Endothelial cell of umbilical vein (primary cell): ENCODE measurements at regions not wholly inside any gene's neighbourhood (a gene's known extent, or its start where the extent isn't known, plus 50 kb on each side); places are given as distances from the start of the nearest gene placed in this dataset.

ENCODE experiments used
- BruUV-seq: library from RNA; stranded (reverse); fragments of 400-500 nt; replicated peaks from 2 replicates; lab custom pipeline; 2021; lab: Mats Ljungman, UMichigan
- CTCF ChIA-PET: fragments of 300-600, 350-600 bp; sonication (Branson Sonifier 250); formaldehyde crosslinking; loops from one replicate; lab custom pipeline; 2021; ENCODE audit warnings: antibody characterized with exemption, inconsistent platforms; lab: Charles Lee
- POLR2A ChIA-PET: fragments of 300-600, 350-600 bp; sonication (Branson Sonifier 250); formaldehyde crosslinking; loops from one replicate; lab custom pipeline; 2021; ENCODE audit warnings: antibody characterized with exemption, inconsistent platforms; lab: Charles Lee
- DNase-seq: peaks from one replicate; pipeline ENCODE4 v3.0.0-alpha.2; 2011; ENCODE audit warnings: low read depth, low spot score
- FAIRE-seq: peaks from 2 replicates; lab custom pipeline; 2011; peaks lifted over from hg19 to GRCh38; lab: Jason Lieb, UNC
- H2AFZ ChIP-seq: 2 replicates; pipeline ENCODE4 v1.6.0; 2012; ENCODE audit warnings: low read depth, low read length, control low read depth, inconsistent platforms
- H3K27ac ChIP-seq: 2 replicates; pipeline ENCODE4 v1.5.1; 2011; ENCODE audit warnings: low read depth, mild to moderate bottlenecking, control low read depth, low read length, moderate library complexity; ENCODE audit not compliant: insufficient read depth
- H3K27me3 ChIP-seq, 2 experiments: 2 replicates each; pipeline versions ENCODE4 v1.6.0 to v1.6.1; 2011; ENCODE audit warnings: low read length in 2 of 2, mixed read lengths in 1 of 2; ENCODE audit not compliant: control insufficient read depth in 2 of 2, insufficient read depth in 2 of 2
- H3K36me3 ChIP-seq, 2 experiments: 2 replicates in 1 of 2; 3 replicates in 1 of 2; pipeline ENCODE4 v1.5.1; 2011; ENCODE audit warnings: low read length in 2 of 2, mild to moderate bottlenecking in 1 of 2, moderate library complexity in 1 of 2; ENCODE audit not compliant: control insufficient read depth in 2 of 2, insufficient read depth in 2 of 2; ENCODE audit errors: extremely low read depth in 1 of 2
- H3K4me1 ChIP-seq: 3 replicates; pipeline ENCODE4 v1.5.1; 2011; ENCODE audit warnings: mild to moderate bottlenecking, low read length; ENCODE audit not compliant: control insufficient read depth, insufficient read depth; ENCODE audit errors: extremely low read depth
- H3K4me2 ChIP-seq: 2 replicates; pipeline ENCODE4 v1.6.1; 2011; ENCODE audit warnings: low read length, control low read depth, mixed read lengths; ENCODE audit not compliant: insufficient read depth
- H3K4me3 ChIP-seq, 3 experiments: fragments of 200-600 bp in 1 of 3; sonication (generic), shearing (Covaris generic) in 1 of 3; replicated peaks in 1 of 3; 2 replicates each; pipeline ENCODE4 v1.5.1; 2011 to 2016; ENCODE audit warnings: control low read depth in 3 of 3, low read length in 3 of 3, mild to moderate bottlenecking in 2 of 3, inconsistent platforms in 1 of 3, low read depth in 1 of 3, moderate library complexity in 1 of 3; ENCODE audit not compliant: insufficient read depth in 1 of 3
- H3K79me2 ChIP-seq: 2 replicates; pipeline ENCODE4 v1.6.0; 2012; ENCODE audit warnings: low read length, inconsistent platforms; ENCODE audit not compliant: control insufficient read depth, insufficient read depth
- H3K9ac ChIP-seq: replicated peaks from 2 replicates; pipeline ENCODE3; 2011; ENCODE audit warnings: low read length, control low read depth; ENCODE audit not compliant: insufficient read depth; ENCODE audit errors: extremely low read depth
- H3K9me1 ChIP-seq: replicated peaks from 3 replicates; pipeline ENCODE4 v1.6.0; 2011; ENCODE audit warnings: mild to moderate bottlenecking, low read length; ENCODE audit not compliant: control insufficient read depth, insufficient read depth; ENCODE audit errors: extremely low read depth
- H3K9me3 ChIP-seq: replicated peaks from 2 replicates; pipeline ENCODE4 v1.5.1; 2012; ENCODE audit warnings: low read length, inconsistent platforms; ENCODE audit not compliant: control insufficient read depth, insufficient read depth
- H4K20me1 ChIP-seq: replicated peaks from 2 replicates; pipeline ENCODE3; 2011; ENCODE audit warnings: mild to moderate bottlenecking, low read length; ENCODE audit not compliant: control insufficient read depth, insufficient read depth; ENCODE audit errors: extremely low read depth
- EZH2 ChIP-seq: IDR thresholded peaks from 2 replicates; pipeline ENCODE4 v1.6.1; 2012; ENCODE audit warnings: borderline replicate concordance, low read depth, mild to moderate bottlenecking, moderate library complexity, low read length, inconsistent platforms; ENCODE audit not compliant: severe bottlenecking
- FOS ChIP-seq: IDR thresholded peaks from 2 replicates; pipeline ENCODE4 v1.6.1; 2011; ENCODE audit warnings: mild to moderate bottlenecking, low read length, moderate library complexity, borderline replicate concordance; ENCODE audit not compliant: insufficient read depth
- GATA2 ChIP-seq: IDR thresholded peaks from 2 replicates; pipeline ENCODE4 v1.7.0; 2011; ENCODE audit warnings: low read depth, mild to moderate bottlenecking, moderate library complexity, mixed read lengths, low read length; ENCODE audit not compliant: insufficient read length, insufficient read depth
- JUN ChIP-seq: IDR thresholded peaks from 2 replicates; pipeline ENCODE4 v1.6.1; 2011; ENCODE audit warnings: borderline replicate concordance, low read depth; ENCODE audit not compliant: insufficient read length, insufficient read depth
- MAX ChIP-seq: IDR thresholded peaks from 2 replicates; pipeline ENCODE4 v1.6.1; 2011; ENCODE audit not compliant: insufficient read depth, insufficient read length
- MYC ChIP-seq: IDR thresholded peaks from one replicate; pipeline ENCODE4 v1.6.1; 2011; ENCODE audit warnings: mild to moderate bottlenecking, low read depth, low read length
- POLR2A ChIP-seq: IDR thresholded peaks from 2 replicates; pipeline ENCODE4 v1.6.1; 2012; ENCODE audit warnings: low read depth, mild to moderate bottlenecking, control low read depth, low read length
- POLR2AphosphoS5 ChIP-seq: IDR thresholded peaks from 2 replicates; pipeline ENCODE4 v1.6.1; 2012; ENCODE audit warnings: low read depth, mild to moderate bottlenecking, control low read depth, low read length, moderate library complexity; ENCODE audit not compliant: insufficient read depth
- dilution Hi-C: fragments of 300-500 bp; cut with MboI; formaldehyde crosslinking; loops from one replicate; pipeline ENCODE4 v1.15.0; 2019; ENCODE audit warnings: low sequenced_read_pairs; ENCODE audit not compliant: extremely low pct_ligation_motif_present
- intact Hi-C: fragments of 100-400 bp; cut with micrococcal nuclease; formaldehyde crosslinking; loops from one replicate; pipeline ENCODE4 v1.10.0; 2022
- TF ChIP-seq, protein P1 (sequence below), 2 donors: IDR thresholded peaks; 1 replicate in 1 of 2; 2 replicates in 1 of 2; pipeline ENCODE4 v1.5.1; 2011; ENCODE audit warnings: low read length in 2 of 2, mild to moderate bottlenecking in 2 of 2, moderate library complexity in 2 of 2, control low read depth in 1 of 2, inconsistent platforms in 1 of 2, low read depth in 1 of 2; ENCODE audit not compliant: insufficient read depth in 1 of 2; ENCODE audit errors: extremely low read depth in 1 of 2

- FAIRE-seq, result peak; percentile 85
- peaks cover 65% of the 10 kb centered on the region for H3K4me1 ChIP-seq
- intact Hi-C loops (loop anchor here (1.0 to 5.0 kb wide), 2 partner anchors 23 to 669 kb away; partner anchors contain the start of gene NUAK1), dilution Hi-C loops (no loop called here)
- no peaks in the 10 kb centered on the region for H3K9me1 ChIP-seq
- H3K79me2 ChIP-seq, result peaks cover 40% of the 10 kb centered on the region
- no peak overlapping the region for H3K4me3 ChIP-seq
- no peaks in the 10 kb centered on the region for H3K9me3 ChIP-seq
- BruUV-seq, result no TSS peak
- POLR2A ChIA-PET, result interaction anchor here (0.6 to 3.3 kb wide), 5 partner anchors 10 to 65 kb away, joined by 3 to 19 read pairs (median 9); no protein-coding TSS in a partner anchor
- H4K20me1 ChIP-seq, result no peaks in the 10 kb centered on the region
- H3K27me3 ChIP-seq, result no peaks in the 10 kb centered on the region
- peak overlapping the region; percentile 91 for H3K9ac ChIP-seq
- TF ChIP-seq MAX (no peak), GATA2 (peak; percentile 58), FOS (no peak)
- no peaks in the 10 kb centered on the region for H3K36me3 ChIP-seq
- peak overlapping the region; percentile 93 for H3K4me2 ChIP-seq
- DNase-seq, result peak; percentile 88
- CTCF ChIA-PET, result interaction anchor here (0.9 to 5.7 kb wide), 17 partner anchors 9 to 670 kb away, joined by 3 to 72 read pairs (median 5); no protein-coding TSS in a partner anchor
- H3K27ac ChIP-seq, result peak overlapping the region; percentile 95
- H2AFZ ChIP-seq, result peak overlapping the region; percentile 15
Measured at GRCh38 chr12:105467710-105468366, 137.3 kb downstream of the C12orf75 start.

GRCh38 chr12:105468464-105468863, 138.0 kb downstream of the C12orf75 start:
- Histone ChIP-seq H3K9me1 (no peaks in the 10 kb centered on the region), H2AFZ (peak overlapping the region; percentile 15), H3K4me3 (no peak overlapping the region), H3K4me1 (peaks cover 66% of the 10 kb centered on the region), H3K27ac (peak overlapping the region; percentile 95), H4K20me1 (no peaks in the 10 kb centered on the region), H3K9ac (peak overlapping the region; percentile 91), H3K36me3 (no peaks in the 10 kb centered on the region), H3K4me2 (peak overlapping the region; percentile 93), H3K27me3 (no peaks in the 10 kb centered on the region), H3K79me2 (peaks cover 46% of the 10 kb centered on the region), H3K9me3 (no peaks in the 10 kb centered on the region)
- no TSS peak for BruUV-seq
- FAIRE-seq, result peak; percentile 72
- intact Hi-C loops, result loop anchor here (5.0 kb wide), 1 partner anchor 669 kb away; the partner anchor contains the start of gene NUAK1
- DNase-seq, result peak; percentile 59
- dilution Hi-C loops, result no loop called here
- TF ChIP-seq MAX (no peak), GATA2 (peak; percentile 63), POLR2A (no peak), EZH2 (no peak), POLR2AphosphoS5 (no peak), JUN (no peak), MYC (no peak)
- TF ChIP-seq, protein P1, sequence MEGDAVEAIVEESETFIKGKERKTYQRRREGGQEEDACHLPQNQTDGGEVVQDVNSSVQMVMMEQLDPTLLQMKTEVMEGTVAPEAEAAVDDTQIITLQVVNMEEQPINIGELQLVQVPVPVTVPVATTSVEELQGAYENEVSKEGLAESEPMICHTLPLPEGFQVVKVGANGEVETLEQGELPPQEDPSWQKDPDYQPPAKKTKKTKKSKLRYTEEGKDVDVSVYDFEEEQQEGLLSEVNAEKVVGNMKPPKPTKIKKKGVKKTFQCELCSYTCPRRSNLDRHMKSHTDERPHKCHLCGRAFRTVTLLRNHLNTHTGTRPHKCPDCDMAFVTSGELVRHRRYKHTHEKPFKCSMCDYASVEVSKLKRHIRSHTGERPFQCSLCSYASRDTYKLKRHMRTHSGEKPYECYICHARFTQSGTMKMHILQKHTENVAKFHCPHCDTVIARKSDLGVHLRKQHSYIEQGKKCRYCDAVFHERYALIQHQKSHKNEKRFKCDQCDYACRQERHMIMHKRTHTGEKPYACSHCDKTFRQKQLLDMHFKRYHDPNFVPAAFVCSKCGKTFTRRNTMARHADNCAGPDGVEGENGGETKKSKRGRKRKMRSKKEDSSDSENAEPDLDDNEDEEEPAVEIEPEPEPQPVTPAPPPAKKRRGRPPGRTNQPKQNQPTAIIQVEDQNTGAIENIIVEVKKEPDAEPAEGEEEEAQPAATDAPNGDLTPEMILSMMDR (IDR thresholded peaks at IDR 0.05; ENCODE audit: extremely low read depth in 1 of 2, insufficient read depth in 1 of 2, low read depth in 1 of 2, low read length in 2 of 2), result peak; percentile 12 to 29
- POLR2A ChIA-PET, result interaction anchor here (1.2 to 3.3 kb wide), 4 partner anchors 11 to 23 kb away, joined by 3 to 19 read pairs (median 12); no protein-coding TSS in a partner anchor
- CTCF ChIA-PET, result interaction anchor here (0.9 to 5.7 kb wide), 19 partner anchors 10 to 669 kb away, joined by 3 to 72 read pairs (median 5); no protein-coding TSS in a partner anchor
